Neural progenitor cell (in vitro differentiated cells): ENCODE measurements at regions not wholly inside any gene's neighbourhood (a gene's known extent, or its start where the extent isn't known, plus 50 kb on each side); places are given as distances from the start of the nearest gene placed in this dataset.
"Not testable (repeated sequence)": the region's sequence is repeated elsewhere in the genome, so short reads cannot be mapped to it uniquely, and the experiment has no call there.

Source experiments
- DNase-seq: peaks from one replicate; pipeline ENCODE4 v3.0.0-alpha.2; 2016; ENCODE audit warnings: low spot score
- H2AFZ ChIP-seq: fragments of 200-600 bp; sonication (generic); replicated peaks from 2 replicates; pipeline ENCODE4 v1.6.1; 2016; ENCODE audit warnings: antibody characterized with exemption
- H3F3A ChIP-seq: fragments of 200-600 bp; sonication (generic); 2 replicates; pipeline ENCODE4 v1.6.1; 2016; ENCODE audit warnings: antibody characterized with exemption, low read depth
- H3K27ac ChIP-seq: fragments of 200-600 bp; sonication (generic); 2 replicates; pipeline ENCODE4 v1.5.1; 2016; ENCODE audit warnings: mild to moderate bottlenecking
- H3K27me3 ChIP-seq: fragments of 200-600 bp; sonication (generic); 2 replicates; pipeline ENCODE4 v1.6.1; 2016; ENCODE audit warnings: mild to moderate bottlenecking, moderate library complexity
- H3K36me3 ChIP-seq: fragments of 200-600 bp; sonication (generic); 2 replicates; pipeline ENCODE4 v1.5.1; 2016
- H3K4me1 ChIP-seq: fragments of 200-600 bp; sonication (generic); 2 replicates; pipeline ENCODE4 v1.6.1; 2016; ENCODE audit warnings: mixed run types
- H3K4me2 ChIP-seq: fragments of 200-600 bp; sonication (generic); 2 replicates; pipeline ENCODE4 v1.6.1; 2016
- H3K4me3 ChIP-seq: fragments of 200-600 bp; sonication (generic); 2 replicates; pipeline ENCODE4 v1.5.1; 2016
- H3K79me2 ChIP-seq: fragments of 200-600 bp; sonication (generic); 2 replicates; pipeline ENCODE4 v1.6.1; 2016; ENCODE audit warnings: low read depth
- H3K9ac ChIP-seq: fragments of 200-600 bp; sonication (generic); 2 replicates; pipeline ENCODE4 v1.6.1; 2016
- H3K9me3 ChIP-seq: fragments of 200-600 bp; sonication (generic); 2 replicates; pipeline ENCODE4 v1.5.1; 2016; ENCODE audit warnings: low read depth
- H4K20me1 ChIP-seq: fragments of 200-600 bp; sonication (generic); 2 replicates; pipeline ENCODE4 v1.6.1; 2016; ENCODE audit warnings: low read depth
- H3K27ac Mint-ChIP-seq: 3 replicates; pipeline ENCODE4 v1.8.0; 2021; ENCODE audit warnings: mixed read lengths
- H3K27me3 Mint-ChIP-seq: 2 replicates; pipeline ENCODE4 v1.8.0; 2022; ENCODE audit warnings: low read depth, mild to moderate bottlenecking, inconsistent platforms, moderate library complexity, mixed read lengths; ENCODE audit not compliant: insufficient read depth
- H3K36me3 Mint-ChIP-seq: 3 replicates; pipeline ENCODE4 v1.8.0; 2021; ENCODE audit warnings: mixed read lengths
- H3K4me1 Mint-ChIP-seq: 3 replicates; pipeline ENCODE4 v1.8.0; 2021; ENCODE audit warnings: mixed read lengths
- H3K4me3 Mint-ChIP-seq: 3 replicates; pipeline ENCODE4 v1.8.0; 2021; ENCODE audit warnings: mild to moderate bottlenecking, moderate library complexity, mixed read lengths
- H3K9me3 Mint-ChIP-seq: 3 replicates; pipeline ENCODE4 v1.8.0; 2020; ENCODE audit warnings: mixed read lengths

DNA sequence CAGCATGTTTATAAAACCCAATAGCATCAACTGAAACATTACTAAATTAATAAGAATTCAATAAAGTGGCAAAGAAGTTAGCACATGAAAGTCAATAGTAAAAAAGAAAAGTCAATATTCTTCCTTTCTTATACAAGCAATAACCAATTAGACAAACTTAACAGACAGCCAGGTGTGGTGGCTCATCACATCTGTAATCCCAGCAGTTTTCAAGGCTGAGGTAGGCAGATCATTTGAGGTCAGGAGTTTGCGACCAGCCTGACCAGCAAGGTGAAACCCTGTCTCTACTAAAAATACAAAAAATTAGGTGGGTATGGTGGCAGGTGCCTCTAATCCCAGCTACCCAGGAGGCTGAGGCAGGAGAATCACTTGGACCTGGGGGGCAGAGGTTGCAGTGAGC is 275.9 kb downstream of the GOLGA6L6 start:
- H3K4me1 Mint-ChIP-seq, H3K27me3 ChIP-seq, H3K36me3 Mint-ChIP-seq, H3K4me1 ChIP-seq, H3K27ac Mint-ChIP-seq, H3K4me3 Mint-ChIP-seq, H3K4me2 ChIP-seq, H3K9me3 Mint-ChIP-seq, H3K4me3 ChIP-seq, H3F3A ChIP-seq, H4K20me1 ChIP-seq, DNase-seq, H3K36me3 ChIP-seq, H3K27ac ChIP-seq, H3K79me2 ChIP-seq, H3K9ac ChIP-seq, H3K27me3 Mint-ChIP-seq, H2AFZ ChIP-seq: not testable (repeated sequence)
- peaks cover 65% of the 10 kb centered on the region for H3K9me3 ChIP-seq

DNA sequence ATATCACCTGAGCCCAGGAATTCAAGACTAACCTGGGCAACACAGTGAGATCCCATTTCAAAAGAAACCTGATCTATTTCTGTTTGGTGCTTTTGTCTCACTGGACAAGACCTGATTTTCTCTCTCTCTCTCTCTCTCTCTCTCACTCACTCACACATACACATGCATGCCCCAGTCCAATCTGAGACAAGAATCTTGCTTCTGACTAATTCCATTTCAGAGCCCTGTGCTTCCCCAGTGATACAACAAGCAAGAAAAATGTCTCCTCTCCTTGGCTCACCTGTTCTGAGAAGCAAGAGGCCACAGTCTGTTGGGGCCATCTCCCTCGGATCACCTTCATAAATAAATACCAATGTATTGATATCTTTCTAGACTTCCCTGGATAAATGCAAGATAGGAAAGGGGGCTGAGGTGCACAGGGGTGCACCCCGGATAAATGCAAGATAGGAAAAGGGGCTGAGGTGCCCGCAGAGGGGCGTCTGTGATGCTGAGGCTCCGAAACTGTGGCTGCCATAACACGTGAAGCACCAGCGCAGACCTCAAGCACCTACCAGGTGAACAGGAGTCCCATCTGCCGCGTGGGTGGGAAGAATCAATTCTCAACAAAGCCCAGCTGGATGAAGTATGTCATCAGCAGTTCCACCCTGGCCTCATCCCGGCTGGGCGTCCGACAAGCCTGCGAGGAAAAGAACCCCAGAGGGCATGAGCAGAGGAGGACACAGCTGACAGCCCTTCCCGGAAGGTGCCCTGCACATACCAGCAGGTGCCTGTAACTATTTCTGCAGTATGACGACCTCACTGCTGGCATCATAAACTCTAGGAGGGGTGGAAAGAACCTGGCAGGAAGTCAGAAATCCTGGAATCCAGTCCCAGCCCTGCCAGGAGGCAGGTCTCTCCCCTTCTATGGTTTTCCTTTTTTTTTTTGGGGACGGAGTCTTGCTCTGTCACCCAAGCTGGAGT is 280.0 kb downstream of the GOLGA6L6 start:
- H3K4me2 ChIP-seq, H4K20me1 ChIP-seq, DNase-seq, H3K4me3 ChIP-seq, H3K27ac Mint-ChIP-seq, H3K36me3 Mint-ChIP-seq, H3K4me1 Mint-ChIP-seq, H3K27me3 ChIP-seq, H3K4me3 Mint-ChIP-seq, H3F3A ChIP-seq, H3K4me1 ChIP-seq, H3K27ac ChIP-seq, H3K36me3 ChIP-seq, H3K79me2 ChIP-seq, H2AFZ ChIP-seq, H3K9ac ChIP-seq: not testable (repeated sequence)
- Mint-ChIP-seq H3K9me3 (peaks cover 33% of the 10 kb centered on the region), H3K27me3 (peaks cover 19% of the 10 kb centered on the region)
- H3K9me3 ChIP-seq: peaks cover 59% of the 10 kb centered on the region

DNA sequence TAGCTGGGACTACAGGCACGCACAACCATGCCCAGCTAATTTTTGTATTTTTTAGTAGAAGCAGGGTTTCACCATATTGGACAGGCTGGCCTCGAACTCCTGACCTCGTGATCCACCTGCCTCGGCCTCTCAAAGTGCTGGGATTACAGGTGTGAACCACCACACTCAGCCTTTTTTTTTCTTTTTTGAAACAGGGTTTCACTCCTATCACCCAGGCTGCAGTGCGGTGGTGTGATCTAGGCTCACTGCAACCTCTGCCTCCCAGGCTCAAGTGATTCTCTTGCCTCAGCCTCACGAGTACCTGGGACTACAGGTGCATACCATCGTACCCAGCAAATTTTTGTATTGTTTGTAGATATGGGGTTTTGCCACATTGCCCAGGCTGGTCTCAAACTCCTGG is 280.9 kb downstream of the GOLGA6L6 start:
- H3K4me3 Mint-ChIP-seq, H3F3A ChIP-seq, H3K27ac Mint-ChIP-seq, H3K36me3 Mint-ChIP-seq, H4K20me1 ChIP-seq, H3K4me1 Mint-ChIP-seq, H3K9ac ChIP-seq, H3K4me1 ChIP-seq, DNase-seq, H2AFZ ChIP-seq, H3K36me3 ChIP-seq, H3K4me3 ChIP-seq, H3K27ac ChIP-seq, H3K27me3 ChIP-seq, H3K79me2 ChIP-seq, H3K4me2 ChIP-seq: not testable (repeated sequence)
- peaks cover 36% of the 10 kb centered on the region for H3K9me3 Mint-ChIP-seq
- H3K27me3 Mint-ChIP-seq: peaks cover 17% of the 10 kb centered on the region
- peaks cover 62% of the 10 kb centered on the region for H3K9me3 ChIP-seq

DNA sequence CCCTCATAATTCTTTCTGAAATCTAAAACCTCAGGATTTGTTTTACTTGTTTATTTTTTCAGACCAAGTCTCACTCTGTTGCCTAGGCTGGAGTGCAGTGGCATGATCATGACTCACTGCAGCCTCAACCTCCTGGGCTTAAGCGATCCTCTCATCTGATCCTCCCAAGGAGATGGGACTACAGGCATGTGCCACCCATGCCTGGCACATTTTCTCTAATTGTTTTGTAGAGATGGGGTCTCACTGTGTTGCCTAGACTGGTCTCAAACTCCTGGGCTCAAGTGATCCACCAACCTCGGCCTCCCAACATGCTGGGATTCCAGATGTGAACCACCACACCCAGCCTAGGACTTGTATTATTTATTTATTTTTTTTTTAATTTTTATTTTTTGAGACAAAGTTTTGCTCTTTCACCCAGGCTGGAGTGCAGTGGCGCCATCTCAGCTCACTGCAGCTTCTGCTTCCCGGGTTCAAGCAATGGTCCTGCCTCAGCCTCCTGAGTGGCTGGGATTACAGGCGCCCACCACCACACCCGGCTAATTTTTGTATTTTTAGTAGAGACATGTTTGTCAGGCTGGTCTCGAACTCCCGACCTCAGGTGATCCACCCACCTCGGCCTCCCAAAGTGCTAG is 281.9 kb downstream of the GOLGA6L6 start:
- not testable (repeated sequence) for H3F3A ChIP-seq, H3K4me3 Mint-ChIP-seq, DNase-seq, H3K27ac Mint-ChIP-seq, H3K4me1 Mint-ChIP-seq, H2AFZ ChIP-seq, H3K4me3 ChIP-seq, H3K36me3 ChIP-seq, H3K4me1 ChIP-seq, H3K9ac ChIP-seq, H3K36me3 Mint-ChIP-seq, H3K27me3 ChIP-seq, H3K27ac ChIP-seq, H3K79me2 ChIP-seq, H3K4me2 ChIP-seq, H4K20me1 ChIP-seq
- H3K9me3 ChIP-seq: peaks cover 69% of the 10 kb centered on the region
- Mint-ChIP-seq H3K27me3 (peaks cover 20% of the 10 kb centered on the region), H3K9me3 (peaks cover 37% of the 10 kb centered on the region)

DNA sequence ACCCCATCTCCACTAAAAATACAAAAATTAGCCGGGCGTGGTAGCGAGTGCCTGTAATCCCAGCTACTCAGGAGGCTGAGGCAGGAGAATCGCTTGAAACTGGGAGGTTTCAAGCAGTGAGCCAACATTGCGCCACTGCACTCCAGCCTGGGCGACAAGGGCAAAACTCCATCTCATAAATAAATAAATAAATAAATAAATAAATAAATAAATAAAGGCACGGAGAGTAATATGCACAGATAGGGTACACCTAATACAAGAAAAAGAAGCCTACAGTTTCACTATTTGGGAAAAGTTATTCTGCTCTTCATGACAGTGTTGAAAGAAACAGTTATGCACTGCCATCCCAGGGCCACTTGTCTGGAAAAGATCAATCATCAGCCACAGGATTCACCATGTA is 285.2 kb downstream of the GOLGA6L6 start:
- peaks cover 65% of the 10 kb centered on the region for H3K9me3 ChIP-seq
- H3K4me2 ChIP-seq, H3K27ac ChIP-seq, H2AFZ ChIP-seq, H3K36me3 Mint-ChIP-seq, H3K27me3 ChIP-seq, H3K36me3 ChIP-seq, H3K4me1 Mint-ChIP-seq, DNase-seq, H3F3A ChIP-seq, H4K20me1 ChIP-seq, H3K4me3 Mint-ChIP-seq, H3K79me2 ChIP-seq, H3K9ac ChIP-seq, H3K4me1 ChIP-seq, H3K4me3 ChIP-seq, H3K27ac Mint-ChIP-seq: not testable (repeated sequence)
- Mint-ChIP-seq H3K9me3 (peaks cover 62% of the 10 kb centered on the region), H3K27me3 (peaks cover 20% of the 10 kb centered on the region)

DNA sequence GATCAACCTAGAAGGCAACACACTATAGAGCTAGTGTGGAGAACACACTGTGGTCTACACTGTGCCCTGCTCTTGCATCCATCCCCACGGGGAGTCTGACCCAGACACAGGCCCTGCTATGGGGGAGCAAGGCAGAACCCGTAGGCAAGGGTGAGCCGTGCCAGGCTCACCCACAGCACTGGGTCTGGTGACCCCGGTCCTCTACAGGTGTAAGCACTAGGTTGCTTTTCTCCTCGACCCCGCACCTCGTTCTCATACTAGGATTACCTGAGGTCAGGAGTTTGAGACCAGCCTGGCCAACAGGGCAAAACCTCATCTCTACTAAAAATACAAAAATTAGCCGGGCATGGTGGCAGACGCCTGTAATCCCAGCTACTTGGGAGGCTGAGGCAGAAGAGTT is 286.0 kb downstream of the GOLGA6L6 start:
- not testable (repeated sequence) for H3K27me3 ChIP-seq, H3K4me2 ChIP-seq, H3K4me3 ChIP-seq, H3K4me1 ChIP-seq, H3K4me3 Mint-ChIP-seq, H4K20me1 ChIP-seq, H3K27ac Mint-ChIP-seq, H3K27ac ChIP-seq, H3K79me2 ChIP-seq, H3K9ac ChIP-seq, H3K36me3 ChIP-seq, H3K4me1 Mint-ChIP-seq, H3F3A ChIP-seq, H3K36me3 Mint-ChIP-seq, H2AFZ ChIP-seq, DNase-seq
- peaks cover 61% of the 10 kb centered on the region for H3K9me3 ChIP-seq
- peaks cover 70% of the 10 kb centered on the region for H3K9me3 Mint-ChIP-seq
- H3K27me3 Mint-ChIP-seq: peaks cover 17% of the 10 kb centered on the region

DNA sequence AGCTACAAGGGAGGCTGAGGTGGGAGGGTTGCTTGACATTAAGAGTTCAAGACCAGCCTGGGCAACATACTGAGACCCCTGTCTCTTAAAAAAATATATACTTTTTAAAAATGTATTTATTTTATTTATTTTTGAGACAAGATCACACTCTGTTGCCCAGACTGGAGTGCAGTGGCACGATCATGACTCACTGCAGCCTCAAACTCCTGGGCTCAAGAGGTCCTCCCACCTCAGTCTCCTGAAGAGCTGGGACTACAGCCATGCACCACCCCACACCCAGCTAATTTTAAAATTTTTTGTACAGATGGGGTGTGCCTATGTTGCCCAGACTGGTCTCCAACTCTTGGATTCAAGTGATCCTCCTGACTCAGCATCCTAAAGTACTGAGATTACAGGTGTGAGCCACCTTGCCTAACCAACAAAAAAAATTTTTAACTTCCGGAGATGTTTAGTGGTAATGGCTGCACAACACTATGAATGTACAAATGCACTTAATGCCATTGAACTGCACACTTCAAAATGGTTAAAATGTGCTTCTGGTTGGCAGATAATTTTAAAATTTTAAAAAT is 288.5 kb downstream of the GOLGA6L6 start:
- not testable (repeated sequence) for H3K27me3 ChIP-seq, H3K4me1 ChIP-seq, H3K4me2 ChIP-seq, H4K20me1 ChIP-seq, H2AFZ ChIP-seq, H3K4me3 ChIP-seq, H3K4me3 Mint-ChIP-seq, H3K9ac ChIP-seq, H3K36me3 Mint-ChIP-seq, H3K79me2 ChIP-seq, H3K36me3 ChIP-seq, H3K4me1 Mint-ChIP-seq, H3K27ac Mint-ChIP-seq, H3F3A ChIP-seq, H3K27ac ChIP-seq, DNase-seq
- peaks cover 55% of the 10 kb centered on the region for H3K9me3 ChIP-seq
- peaks cover 16% of the 10 kb centered on the region for H3K27me3 Mint-ChIP-seq
- H3K9me3 Mint-ChIP-seq: peaks cover 80% of the 10 kb centered on the region

DNA sequence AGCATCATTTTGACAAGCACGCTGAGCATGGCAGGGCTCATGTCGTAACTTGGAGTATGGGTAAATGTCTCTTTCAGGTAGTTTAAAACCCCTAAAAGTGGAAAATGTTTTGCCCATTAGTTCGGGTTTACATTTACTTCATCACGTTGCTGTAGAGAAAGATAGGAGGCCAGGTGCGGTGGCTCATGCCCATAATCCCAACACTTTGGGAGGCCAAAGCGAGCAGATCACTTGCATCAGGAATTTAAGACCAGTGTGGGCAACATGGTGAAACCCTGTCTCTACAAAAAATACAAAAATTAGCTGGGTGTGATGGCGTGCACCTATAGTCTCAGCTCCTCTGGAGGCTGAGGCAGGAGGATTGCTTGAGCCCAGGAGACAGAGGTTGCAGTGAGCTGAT is 289.6 kb downstream of the GOLGA6L6 start:
- not testable (repeated sequence) for H3K4me3 Mint-ChIP-seq
- peaks cover 76% of the 10 kb centered on the region for H3K9me3 Mint-ChIP-seq

More for the DNA sequence above, 289.6 kb downstream of the GOLGA6L6 start:
- H3K36me3 ChIP-seq, H3K36me3 Mint-ChIP-seq, H4K20me1 ChIP-seq, H3K4me3 ChIP-seq, H3K27me3 ChIP-seq, H3K27ac Mint-ChIP-seq, H3K4me1 ChIP-seq, H3K4me1 Mint-ChIP-seq, H3K79me2 ChIP-seq, H2AFZ ChIP-seq, H3K9ac ChIP-seq, H3F3A ChIP-seq, H3K4me2 ChIP-seq, H3K27ac ChIP-seq, DNase-seq: not testable (repeated sequence)
- H3K27me3 Mint-ChIP-seq: peaks cover 11% of the 10 kb centered on the region
- H3K9me3 ChIP-seq: peaks cover 56% of the 10 kb centered on the region
